ENCODE measurements at regions not wholly inside any gene's neighbourhood (a gene's known extent, or its start where the extent isn't known, plus 50 kb on each side); places are given as distances from the start of the nearest gene placed in this dataset.

- no peak for TF ChIP-seq JUN (IDR thresholded peaks at IDR 0.05; ENCODE audit: borderline replicate concordance, insufficient read depth, insufficient read length, low read depth)
- no peak for TF ChIP-seq CTCF (IDR thresholded peaks at IDR 0.05; ENCODE audit: extremely low read depth in 1 of 2, insufficient read depth in 1 of 2, low read depth in 1 of 2, low read length in 2 of 2)
- no peak for TF ChIP-seq GATA2 (IDR thresholded peaks at IDR 0.05; ENCODE audit: insufficient read depth, insufficient read length, low read depth, low read length)
- TF ChIP-seq POLR2AphosphoS5 (IDR thresholded peaks at IDR 0.05; ENCODE audit: insufficient read depth, low read depth, low read length) = no peak
- no peak for TF ChIP-seq MYC (IDR thresholded peaks at IDR 0.05; ENCODE audit: low read depth, low read length)
- TF ChIP-seq POLR2A (IDR thresholded peaks at IDR 0.05; ENCODE audit: low read depth, low read length) = no peak
- no peak for TF ChIP-seq EZH2 (IDR thresholded peaks at IDR 0.05; ENCODE audit: borderline replicate concordance, low read depth, low read length, severe bottlenecking)
- TF ChIP-seq, protein P1, sequence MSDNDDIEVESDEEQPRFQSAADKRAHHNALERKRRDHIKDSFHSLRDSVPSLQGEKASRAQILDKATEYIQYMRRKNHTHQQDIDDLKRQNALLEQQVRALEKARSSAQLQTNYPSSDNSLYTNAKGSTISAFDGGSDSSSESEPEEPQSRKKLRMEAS (IDR thresholded peaks at IDR 0.05; ENCODE audit: insufficient read depth, insufficient read length) = no peak
Measured at GRCh38 chr15:97866959-97867358, 93.5 kb upstream of the ARRDC4 start.

All from endothelial cell of umbilical vein (primary cell).